ENCODE measurements at regions not wholly inside any gene's neighbourhood (a gene's known extent, or its start where the extent isn't known, plus 50 kb on each side); places are given as distances from the start of the nearest gene placed in this dataset.

DNA sequence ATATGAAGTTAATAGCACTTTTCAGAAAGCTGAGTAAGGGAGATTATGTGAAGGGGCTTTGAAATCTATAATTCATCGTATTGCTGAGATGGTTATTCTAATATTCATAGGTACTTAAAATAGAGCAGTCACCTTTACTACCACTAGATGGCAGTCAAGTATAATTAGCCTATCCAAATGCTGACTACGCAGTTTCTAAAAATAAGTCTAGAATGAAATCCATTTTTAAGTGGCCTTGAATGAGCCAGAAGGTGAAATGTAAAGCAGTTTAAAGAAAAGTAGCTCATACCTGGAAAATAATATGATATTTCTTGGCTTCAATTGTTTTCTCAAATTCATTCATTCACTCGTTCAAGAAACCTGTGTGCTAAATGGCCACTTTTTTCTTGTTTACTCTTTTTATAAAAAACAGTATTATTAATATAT is 1277.1 kb downstream of the GATA3 start:
- TF ChIP-seq, protein P1, sequence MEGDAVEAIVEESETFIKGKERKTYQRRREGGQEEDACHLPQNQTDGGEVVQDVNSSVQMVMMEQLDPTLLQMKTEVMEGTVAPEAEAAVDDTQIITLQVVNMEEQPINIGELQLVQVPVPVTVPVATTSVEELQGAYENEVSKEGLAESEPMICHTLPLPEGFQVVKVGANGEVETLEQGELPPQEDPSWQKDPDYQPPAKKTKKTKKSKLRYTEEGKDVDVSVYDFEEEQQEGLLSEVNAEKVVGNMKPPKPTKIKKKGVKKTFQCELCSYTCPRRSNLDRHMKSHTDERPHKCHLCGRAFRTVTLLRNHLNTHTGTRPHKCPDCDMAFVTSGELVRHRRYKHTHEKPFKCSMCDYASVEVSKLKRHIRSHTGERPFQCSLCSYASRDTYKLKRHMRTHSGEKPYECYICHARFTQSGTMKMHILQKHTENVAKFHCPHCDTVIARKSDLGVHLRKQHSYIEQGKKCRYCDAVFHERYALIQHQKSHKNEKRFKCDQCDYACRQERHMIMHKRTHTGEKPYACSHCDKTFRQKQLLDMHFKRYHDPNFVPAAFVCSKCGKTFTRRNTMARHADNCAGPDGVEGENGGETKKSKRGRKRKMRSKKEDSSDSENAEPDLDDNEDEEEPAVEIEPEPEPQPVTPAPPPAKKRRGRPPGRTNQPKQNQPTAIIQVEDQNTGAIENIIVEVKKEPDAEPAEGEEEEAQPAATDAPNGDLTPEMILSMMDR (conservative IDR thresholded peaks at IDR 0.05) = peak; percentile 82
- no peak for TF ChIP-seq EZH2 (IDR thresholded peaks at IDR 0.05; ENCODE audit: low read depth)
